ENCODE measurements at regions not wholly inside any gene's neighbourhood (a gene's known extent, or its start where the extent isn't known, plus 50 kb on each side); places are given as distances from the start of the nearest gene placed in this dataset.

GRCh38 chr1:13967707-13968106 lies 267.7 kb downstream of the PRDM2 start:
- no peak for DNase-seq (ENCODE audit: low spot score)
- ATAC-seq: no peak

DNA sequence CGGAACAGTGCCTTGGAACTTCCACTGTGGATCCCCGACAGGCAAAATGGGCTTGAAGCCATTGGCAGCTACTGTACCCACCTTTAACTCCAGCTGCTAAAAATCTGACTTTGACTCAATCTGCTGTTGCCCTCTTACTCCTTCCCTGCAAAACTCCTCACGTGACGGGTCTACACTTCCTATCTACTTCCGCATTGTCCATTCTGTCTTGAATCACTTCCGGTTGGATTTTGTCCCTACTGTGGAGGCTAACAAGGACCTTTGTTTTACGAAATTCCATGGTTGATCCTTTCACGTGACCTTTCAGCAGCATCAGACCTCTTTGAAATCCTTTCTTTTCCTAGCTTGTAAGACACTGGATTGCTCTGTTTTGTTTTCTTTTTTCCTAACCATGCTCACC lies 268.4 kb downstream of the PRDM2 start:
- no peak for DNase-seq (ENCODE audit: low spot score)
- ATAC-seq: no peak

- ATAC-seq: no peak
Observed at GRCh38 chr1:13970631-13971247, 270.8 kb downstream of the PRDM2 start.

DNA sequence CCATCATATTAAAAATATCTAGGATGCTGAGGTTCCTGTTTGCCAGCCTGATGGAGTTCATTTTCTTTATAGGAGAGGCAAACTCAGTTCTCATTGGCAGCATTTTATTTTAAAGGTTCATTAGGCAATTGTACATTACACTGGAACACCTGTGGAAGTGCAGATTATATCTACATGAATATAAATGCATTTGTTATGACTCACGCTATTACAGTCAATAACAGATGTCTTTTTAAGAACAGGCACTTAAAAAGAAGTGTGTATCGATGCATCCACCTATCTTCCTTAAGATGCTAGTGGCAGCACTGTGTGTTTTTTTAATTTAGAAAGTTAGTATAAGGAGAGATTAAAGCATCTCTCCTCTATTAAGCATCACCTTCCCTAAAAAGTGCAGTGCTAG lies 276.5 kb downstream of the PRDM2 start:
- DNase-seq (ENCODE audit: low spot score) (no peak), ATAC-seq (no peak)

More at GRCh38 chr1:13970631-13971247, 270.8 kb downstream of the PRDM2 start:
- DNase-seq (ENCODE audit: low spot score): no peak

DNA sequence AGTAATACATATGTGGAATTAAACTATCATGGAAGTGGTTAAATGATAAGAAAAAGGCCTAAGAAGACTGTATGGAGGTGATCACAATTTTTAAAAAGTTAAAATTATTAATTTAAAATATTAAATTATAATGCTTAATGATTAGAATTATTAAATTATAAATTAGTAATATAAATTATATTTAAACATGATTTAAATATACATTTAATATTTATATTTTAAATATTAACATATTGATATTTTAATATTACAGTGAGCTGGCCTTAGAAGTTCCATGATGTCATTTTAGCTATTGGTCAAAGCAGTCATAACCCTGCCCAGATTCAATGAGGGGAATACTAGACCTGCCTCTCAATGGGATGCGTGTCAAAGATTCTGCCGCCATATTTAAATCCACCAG lies 281.2 kb downstream of the PRDM2 start:
- DNase-seq (ENCODE audit: low spot score): no peak

GRCh38 chr1:13983393-13983792 lies 283.4 kb downstream of the PRDM2 start:
- no peak for ATAC-seq
- no peak for DNase-seq (ENCODE audit: low spot score)

More for the DNA sequence above, 281.2 kb downstream of the PRDM2 start:
- no peak for ATAC-seq

GRCh38 chr1:13990939-13991338 lies 291.0 kb downstream of the PRDM2 start:
- DNase-seq (ENCODE audit: low spot score): no peak
- no peak for ATAC-seq

DNA sequence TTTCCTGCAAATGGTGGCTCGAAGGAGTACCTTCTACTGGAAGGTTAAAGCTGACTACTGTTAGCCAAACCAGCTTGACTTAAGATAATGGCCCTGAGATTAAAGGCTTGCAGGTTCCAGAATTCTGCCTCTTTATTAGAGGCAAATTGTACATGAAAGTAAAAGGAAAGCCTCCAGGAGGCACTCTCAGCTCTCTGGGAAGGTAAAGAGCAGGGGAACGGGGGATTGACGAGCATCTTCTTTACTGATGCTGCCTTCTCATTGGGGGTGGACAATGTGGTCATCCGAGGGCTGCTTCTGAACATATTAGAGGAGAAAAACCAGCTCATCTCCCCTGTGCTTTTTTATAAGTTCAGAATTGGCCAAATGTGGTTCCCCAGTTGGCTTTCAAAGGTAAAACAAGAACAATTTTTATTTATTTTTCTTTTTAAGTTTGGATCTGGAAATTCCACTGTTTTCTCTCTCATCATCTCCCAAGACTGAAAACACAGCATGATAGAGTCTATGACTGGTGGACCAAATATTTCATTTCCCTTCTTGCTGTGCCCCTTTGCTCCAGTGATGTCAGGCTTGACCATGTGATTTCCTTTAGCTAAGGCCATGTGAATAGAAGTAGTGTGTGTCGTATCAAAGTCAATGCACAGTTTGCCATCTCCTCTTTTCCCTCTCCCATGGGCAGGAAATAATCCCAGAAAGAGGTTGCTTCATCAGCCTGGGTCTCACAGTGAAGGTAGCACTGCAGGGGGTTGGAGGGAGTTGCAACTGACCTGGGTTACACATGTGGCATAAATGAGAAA lies 292.7 kb downstream of the PRDM2 start:
- DNase-seq (ENCODE audit: low spot score) (no peak), ATAC-seq (no peak)

GRCh38 chr1:13994386-13994785 lies 294.4 kb downstream of the PRDM2 start:
- no peak for ATAC-seq
- DNase-seq (ENCODE audit: low spot score): no peak

- no peak for ATAC-seq
- no peak for DNase-seq (ENCODE audit: low spot score)
Observed at GRCh38 chr1:13996334-13996733, 296.3 kb downstream of the PRDM2 start.

GRCh38 chr1:14003552-14003951 lies 303.6 kb downstream of the PRDM2 start:
- ATAC-seq (no peak), DNase-seq (ENCODE audit: low spot score) (no peak)

- ATAC-seq (no peak), DNase-seq (ENCODE audit: low spot score) (no peak)
Observed at GRCh38 chr1:14009582-14009981, 309.6 kb downstream of the PRDM2 start.

DNA sequence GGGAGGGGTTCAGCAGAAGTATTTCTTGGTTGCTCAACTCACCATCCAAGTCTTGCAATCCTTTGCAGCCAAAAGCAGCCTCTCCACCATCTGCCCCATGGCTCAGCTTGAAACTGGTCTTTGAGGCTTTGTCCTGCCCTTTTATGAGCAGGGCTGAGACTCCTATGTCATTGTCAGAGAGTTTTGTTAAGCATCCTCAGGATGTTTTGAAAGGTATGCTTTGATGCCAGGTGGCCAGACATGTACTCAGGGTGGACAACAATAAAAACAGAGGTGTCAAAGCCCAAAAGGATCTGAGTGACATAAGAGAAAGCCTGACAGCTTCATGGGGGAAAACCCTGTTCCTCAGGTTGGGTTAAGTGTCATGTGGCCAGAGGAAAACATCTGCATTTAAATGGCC lies 310.5 kb downstream of the PRDM2 start:
- ATAC-seq (no peak), DNase-seq (ENCODE audit: low spot score) (no peak)

- ATAC-seq (no peak), DNase-seq (ENCODE audit: low spot score) (no peak)
Observed at GRCh38 chr1:14011132-14011531, 311.1 kb downstream of the PRDM2 start.

DNA sequence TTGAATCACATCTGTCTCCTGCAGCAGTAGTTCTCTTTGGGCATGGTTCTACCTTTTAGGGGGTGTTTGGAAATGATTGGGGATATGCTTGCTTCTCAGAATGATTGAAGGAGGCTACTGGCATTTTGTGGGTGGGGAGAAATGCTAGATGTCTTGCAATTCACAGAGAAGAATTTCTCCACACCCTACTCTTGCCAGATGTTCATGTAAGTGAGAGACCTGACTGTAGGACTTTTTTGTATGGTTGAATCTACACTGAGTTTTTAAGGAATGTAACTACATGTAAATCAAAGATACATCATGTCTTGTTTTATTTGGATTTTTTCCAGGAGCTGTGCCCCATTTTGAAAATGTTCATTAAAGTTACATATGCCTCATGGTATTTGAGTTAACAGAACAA lies 311.9 kb downstream of the PRDM2 start:
- DNase-seq (ENCODE audit: low spot score) (no peak), ATAC-seq (no peak)

DNA sequence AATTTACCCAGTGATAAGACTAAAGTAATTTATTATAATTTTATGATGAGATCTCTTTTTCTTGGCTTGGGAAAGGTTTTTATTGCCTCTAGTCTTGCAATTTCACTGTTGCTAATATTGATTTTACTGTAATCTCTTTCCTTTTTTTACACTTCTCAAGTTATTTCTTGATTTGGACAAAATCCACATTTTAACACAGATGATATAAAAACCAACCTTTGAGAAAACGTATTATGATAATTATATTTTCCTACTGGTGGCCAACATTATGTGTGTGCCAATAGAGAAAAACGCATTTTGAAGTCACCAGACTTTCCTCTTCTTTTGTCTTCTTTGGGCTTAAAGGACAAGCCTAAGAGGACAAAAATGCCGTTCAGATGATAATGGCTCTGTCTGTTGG lies 314.9 kb downstream of the PRDM2 start:
- DNase-seq (ENCODE audit: low spot score): no peak
- no peak for ATAC-seq

DNA sequence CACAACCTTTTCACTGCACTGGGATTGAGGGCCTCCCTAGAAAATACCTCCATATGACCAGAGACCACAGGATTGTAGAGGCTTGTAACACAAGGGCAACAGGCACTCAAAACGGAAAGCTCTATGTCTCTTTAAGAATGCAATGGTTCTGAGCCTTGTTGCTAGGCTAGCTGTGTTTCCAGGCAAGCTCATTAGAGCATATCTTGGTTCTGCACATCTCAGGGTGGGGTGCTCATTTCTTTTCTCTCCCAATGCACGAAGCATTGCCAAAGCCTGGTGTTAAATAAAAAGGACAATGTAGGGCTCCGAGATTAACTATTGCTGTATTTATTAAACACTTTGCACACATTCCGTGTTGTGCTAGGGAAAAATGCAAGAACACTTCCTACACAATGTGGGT lies 315.9 kb downstream of the PRDM2 start:
- ATAC-seq (no peak), DNase-seq (ENCODE audit: low spot score) (no peak)

DNA sequence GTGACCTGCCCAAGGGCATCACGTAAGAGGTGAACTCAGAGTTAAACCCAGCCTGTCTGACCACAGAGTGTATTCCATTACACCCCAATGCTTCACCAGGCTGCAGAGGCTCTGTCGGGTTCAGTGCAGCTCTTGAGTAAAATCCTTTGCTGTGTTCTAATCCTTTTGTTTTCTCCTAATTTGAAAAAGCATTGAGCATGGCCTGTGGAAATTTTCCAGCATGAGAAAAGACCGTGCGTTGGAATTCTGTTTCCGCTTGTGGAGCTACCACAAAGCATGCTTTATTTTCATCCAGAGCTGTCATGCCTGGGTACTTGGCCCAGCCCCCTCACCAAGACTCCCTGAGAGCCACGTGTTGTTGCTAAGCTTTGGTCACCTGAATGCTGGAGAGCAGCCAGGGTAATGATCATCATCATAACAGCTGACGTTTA lies 317.6 kb downstream of the PRDM2 start:
- no peak for DNase-seq (ENCODE audit: low spot score)
- ATAC-seq: no peak

GRCh38 chr1:14019461-14019860 lies 319.5 kb downstream of the PRDM2 start:
- no peak for ATAC-seq
- DNase-seq (ENCODE audit: low spot score): no peak

- DNase-seq (ENCODE audit: low spot score): no peak
- ATAC-seq: no peak
Observed at GRCh38 chr1:14020006-14020405, 320.0 kb downstream of the PRDM2 start.

DNA sequence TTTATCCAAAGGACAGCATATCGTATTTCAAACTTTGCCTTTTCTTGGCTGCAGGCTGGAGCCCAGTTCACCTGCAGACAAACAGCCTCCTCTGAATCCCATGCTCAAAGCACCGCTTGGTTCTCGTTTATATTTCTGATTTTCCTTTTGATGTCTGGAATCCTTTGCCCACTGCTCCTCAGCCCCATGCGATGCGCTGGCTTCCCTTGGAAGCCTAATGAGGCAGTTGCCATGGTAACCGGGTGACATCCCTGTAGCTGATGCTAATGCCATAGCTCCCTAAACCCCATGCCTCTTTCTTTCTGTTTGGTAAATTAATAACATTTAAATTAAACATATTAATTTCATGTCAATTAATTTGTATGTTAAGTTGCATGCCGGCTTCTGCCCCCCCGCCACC lies 327.1 kb downstream of the PRDM2 start:
- no peak for DNase-seq (ENCODE audit: low spot score)

GRCh38 chr1:14031461-14031860 lies 331.5 kb downstream of the PRDM2 start:
- DNase-seq (ENCODE audit: low spot score) (no peak), ATAC-seq (no peak)

More for the DNA sequence above, 327.1 kb downstream of the PRDM2 start:
- ATAC-seq: no peak

- ATAC-seq: no peak
- no peak for DNase-seq (ENCODE audit: low spot score)
Observed at GRCh38 chr1:14034506-14034905, 334.5 kb downstream of the PRDM2 start.
